HL-60 (cell line): ENCODE measurements at regions not wholly inside any gene's neighbourhood (a gene's known extent, or its start where the extent isn't known, plus 50 kb on each side); places are given as distances from the start of the nearest gene placed in this dataset.

Experiments used
- DNase-seq, 2 experiments: peaks; one replicate each; pipeline ENCODE4 v3.0.0-alpha.2; 2010 to 2020; ENCODE audit warnings: low read depth in 1 of 2, low spot score in 1 of 2
- H3K27ac ChIP-seq: fragments of 250-450 bp; sonication (Bioruptor Pico); replicated peaks from 2 replicates; pipeline ENCODE4 v1.5.1; 2020; ENCODE audit warnings: mild to moderate bottlenecking, moderate library complexity
- H3K27me3 ChIP-seq: fragments of 250-450 bp; sonication (Bioruptor Pico); 2 replicates; pipeline ENCODE4 v1.5.1; 2021; ENCODE audit warnings: mild to moderate bottlenecking, moderate library complexity; ENCODE audit not compliant: insufficient read depth, poor library complexity, severe bottlenecking
- H3K4me3 ChIP-seq: replicated peaks from 2 replicates; pipeline ENCODE4 v1.5.1; 2011; ENCODE audit warnings: mild to moderate bottlenecking, control low read depth, low read length; ENCODE audit not compliant: insufficient read depth
- CTCF ChIP-seq: IDR thresholded peaks from one replicate; pipeline ENCODE4 v1.5.1; 2011; ENCODE audit warnings: low read length, control low read depth, inconsistent platforms; ENCODE audit not compliant: insufficient read depth
- GABPA ChIP-seq: IDR thresholded peaks from 2 replicates; pipeline ENCODE4 v1.6.1; 2012; ENCODE audit warnings: low read depth
- POLR2AphosphoS5 ChIP-seq: IDR thresholded peaks from 2 replicates; pipeline ENCODE4 v1.6.1; 2012; ENCODE audit warnings: low read depth
- REST ChIP-seq: IDR thresholded peaks from 2 replicates; pipeline ENCODE4 v1.6.1; 2012; ENCODE audit warnings: low read depth; ENCODE audit not compliant: insufficient replicate concordance
- SPI1 ChIP-seq: IDR thresholded peaks from 2 replicates; pipeline ENCODE4 v1.6.1; 2012; ENCODE audit warnings: low read depth, mild to moderate bottlenecking, borderline replicate concordance

- H3K27me3 ChIP-seq = no peaks in the 10 kb centered on the region
- TF ChIP-seq REST (no peak), CTCF (no peak), POLR2AphosphoS5 (no peak), SPI1 (no peak), GABPA (no peak)
Measured at GRCh38 chr2:204346906-204347305, 198.4 kb upstream of the PARD3B start.

GRCh38 chr2:204353823-204354222 is 191.5 kb upstream of the PARD3B start:
- no peaks in the 10 kb centered on the region for H3K27me3 ChIP-seq
- DNase-seq = no peak
- H3K4me3 ChIP-seq = no peak overlapping the region
- H3K27ac ChIP-seq = no peak overlapping the region
- TF ChIP-seq POLR2AphosphoS5 (no peak), GABPA (no peak), SPI1 (no peak), REST (no peak), CTCF (no peak)

More at GRCh38 chr2:204346906-204347305, 198.4 kb upstream of the PARD3B start:
- H3K4me3 ChIP-seq = no peak overlapping the region
- DNase-seq = no peak
- H3K27ac ChIP-seq = no peak overlapping the region

GRCh38 chr2:204354442-204354856 is 190.8 kb upstream of the PARD3B start:
- no peak for DNase-seq
- H3K27me3 ChIP-seq = no peaks in the 10 kb centered on the region
- H3K4me3 ChIP-seq = no peak overlapping the region
- TF ChIP-seq CTCF (no peak), REST (no peak), SPI1 (no peak), GABPA (no peak), POLR2AphosphoS5 (no peak)
- H3K27ac ChIP-seq = no peak overlapping the region
